ENCODE measurements at regions not wholly inside any gene's neighbourhood (a gene's known extent, or its start where the extent isn't known, plus 50 kb on each side); places are given as distances from the start of the nearest gene placed in this dataset.

GRCh38 chr10:28879246-28879645, 201.9 kb downstream of the BAMBI start:
- TF ChIP-seq CTCF (IDR thresholded peaks at IDR 0.05) (no peak), POLR2A (IDR thresholded peaks at IDR 0.05) (no peak)

All from esophagus squamous epithelium (tissue), 4 donors.